GM21367 (cell line): ENCODE measurements at regions not wholly inside any gene's neighbourhood (a gene's known extent, or its start where the extent isn't known, plus 50 kb on each side); places are given as distances from the start of the nearest gene placed in this dataset.
"Not testable (repeated sequence)": the region's sequence is repeated elsewhere in the genome, so short reads cannot be mapped to it uniquely, and the experiment has no call there.

Experiments
- ATAC-seq: cut with Tn5 transposase; IDR thresholded peaks from one replicate; pipeline ENCODE4 v1.9.1; 2021; ENCODE audit not compliant: unreplicated experiment

- no peak for ATAC-seq
Observed at GRCh38 chrX:113935518-113935917, 648.4 kb upstream of the HTR2C start.

DNA sequence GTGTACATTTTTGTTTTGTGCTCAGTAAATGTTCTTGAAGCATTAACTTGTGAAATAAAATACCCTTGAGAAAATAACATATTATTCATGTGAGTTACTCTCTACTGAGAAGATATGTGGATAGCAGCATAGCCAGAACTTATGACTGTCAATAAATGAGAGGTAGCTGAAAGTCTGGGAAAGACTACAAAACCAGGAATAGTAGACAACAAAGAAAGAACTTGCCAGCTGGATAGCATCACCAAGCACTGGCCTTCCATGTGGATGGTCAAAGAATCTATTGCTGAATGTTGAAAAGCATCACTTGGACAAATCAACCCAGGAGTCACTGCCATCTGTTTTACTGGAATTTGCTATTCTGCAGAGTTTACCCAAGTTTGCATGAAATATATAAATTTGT is 650.0 kb upstream of the HTR2C start:
- no peak for ATAC-seq

DNA sequence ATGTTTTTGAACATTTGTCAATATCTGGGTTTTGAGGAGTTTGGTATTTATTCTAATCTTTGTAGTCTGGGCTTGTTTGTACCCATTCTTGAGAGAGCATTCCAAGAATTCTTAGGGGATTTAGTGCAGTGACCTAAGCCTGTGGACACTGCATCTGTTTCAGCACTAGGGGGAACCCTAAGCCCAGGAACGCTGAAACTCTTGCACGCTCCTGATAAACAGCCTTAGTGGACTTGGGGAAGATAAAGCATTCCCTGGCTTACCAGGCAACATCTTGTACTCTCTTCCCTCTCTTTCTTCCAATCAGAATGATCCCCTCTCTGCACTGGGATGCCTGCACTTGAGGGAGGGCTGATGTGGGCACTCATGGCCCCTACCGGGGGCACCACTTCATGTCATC is 654.9 kb upstream of the HTR2C start:
- no peak for ATAC-seq

DNA sequence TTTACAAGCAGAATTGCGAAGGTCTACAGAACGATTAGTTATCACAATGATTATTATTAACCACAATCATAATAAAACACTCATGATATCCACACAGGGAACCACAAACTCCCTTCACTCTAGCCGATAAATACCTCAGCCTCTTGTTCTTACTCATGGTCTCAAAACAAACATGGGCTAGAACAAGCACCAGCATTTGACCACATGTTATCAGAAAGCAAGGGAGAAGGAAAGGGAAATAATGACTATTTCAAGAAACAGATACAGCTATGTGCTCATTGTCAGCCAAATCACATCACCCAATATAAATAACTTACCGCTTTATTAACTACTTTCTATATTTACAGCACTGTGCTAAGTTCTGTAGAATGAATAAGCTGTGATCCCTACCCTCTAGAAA is 663.2 kb upstream of the HTR2C start:
- ATAC-seq, result no peak

- no peak for ATAC-seq
Observed at GRCh38 chrX:113919387-113919786, 664.5 kb upstream of the HTR2C start.

DNA sequence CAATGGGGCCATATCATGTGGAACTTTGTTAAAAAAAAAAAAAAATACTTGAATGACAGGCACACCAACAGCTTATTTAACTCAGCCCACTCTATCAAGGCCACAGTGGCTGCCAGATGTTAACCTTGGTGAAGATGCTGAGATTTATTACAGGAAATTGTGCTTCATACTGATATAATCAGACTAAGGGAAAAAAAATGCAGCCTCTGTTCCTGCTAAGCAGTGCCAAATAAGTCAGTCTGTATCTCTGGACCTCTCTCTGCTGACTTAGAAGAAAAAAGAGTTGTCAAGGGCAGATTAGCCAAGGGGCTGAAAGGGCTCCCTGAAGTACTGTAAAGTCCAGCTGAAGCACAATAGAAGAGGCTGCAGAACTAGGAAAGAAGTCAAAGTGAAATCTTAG is 677.7 kb upstream of the HTR2C start:
- ATAC-seq, result no peak

- ATAC-seq, result no peak
Observed at GRCh38 chrX:113892891-113893290, 691.0 kb upstream of the HTR2C start.

GRCh38 chrX:113892401-113892800 is 691.5 kb upstream of the HTR2C start:
- ATAC-seq, result no peak

- no peak for ATAC-seq
Observed at GRCh38 chrX:113873056-113873455, 710.8 kb upstream of the HTR2C start.

DNA sequence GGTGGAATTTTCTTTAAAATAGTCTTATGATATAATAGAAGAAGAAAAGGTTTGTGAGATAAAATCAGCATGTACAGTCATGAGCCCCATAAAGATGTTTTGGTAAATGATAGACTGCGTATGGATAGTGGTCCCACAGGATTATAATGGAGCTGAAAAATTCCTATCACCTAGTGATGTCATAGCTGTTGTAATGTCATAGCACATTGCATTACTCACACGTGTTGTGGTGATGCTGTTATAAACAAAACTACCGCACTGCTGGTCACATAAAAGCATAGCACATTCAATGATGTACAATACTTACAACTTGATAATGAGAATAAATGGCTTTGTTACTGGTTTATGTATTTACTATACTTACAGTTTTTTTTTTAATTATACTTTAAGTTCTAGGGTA is 715.2 kb upstream of the HTR2C start:
- no peak for ATAC-seq

GRCh38 chrX:113868177-113868576 is 715.7 kb upstream of the HTR2C start:
- no peak for ATAC-seq

- no peak for ATAC-seq
Observed at GRCh38 chrX:113849408-113849807, 734.5 kb upstream of the HTR2C start.

GRCh38 chrX:113833096-113834055 is 750.5 kb upstream of the HTR2C start:
- ATAC-seq, result no peak

DNA sequence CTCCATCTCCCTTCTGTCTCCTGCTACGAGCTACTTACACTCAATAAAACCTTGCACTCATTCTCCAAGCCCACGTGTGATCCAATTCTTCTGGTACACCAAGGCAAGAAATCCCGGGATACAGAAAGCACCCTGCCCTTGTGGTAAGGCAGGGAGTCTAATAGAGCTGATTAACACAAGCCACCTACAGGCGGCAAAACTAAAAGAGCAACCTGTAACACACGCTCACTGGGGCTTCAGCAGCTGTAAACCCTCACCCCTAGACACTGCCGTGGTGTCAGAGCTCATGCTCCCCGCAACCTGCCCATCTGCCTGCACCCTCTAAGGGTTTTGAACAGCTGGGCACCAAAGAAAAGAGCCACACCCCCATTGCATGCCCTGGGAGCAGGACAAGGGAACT is 755.4 kb upstream of the HTR2C start:
- no peak for ATAC-seq

GRCh38 chrX:113818346-113818745 is 765.5 kb upstream of the HTR2C start:
- ATAC-seq, result no peak

DNA sequence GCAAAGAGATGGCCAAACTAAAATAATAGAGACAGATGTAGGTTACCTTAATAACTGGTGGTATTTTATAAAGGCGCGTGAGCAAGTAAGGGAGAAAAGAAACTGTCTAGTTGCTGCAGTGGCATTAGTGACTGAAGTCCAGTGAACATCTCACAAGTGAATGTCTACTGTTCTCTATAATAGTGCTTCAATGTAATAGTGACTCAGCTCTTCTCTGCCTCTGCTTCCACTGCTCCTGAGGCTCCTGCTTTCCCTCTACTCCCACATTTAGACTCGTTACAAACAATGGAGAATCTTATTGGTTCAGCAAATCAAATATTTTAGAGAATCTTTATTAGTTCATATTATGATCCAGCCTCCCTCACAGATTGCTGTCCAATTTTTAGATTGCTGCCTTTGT is 779.1 kb upstream of the HTR2C start:
- ATAC-seq, result no peak

DNA sequence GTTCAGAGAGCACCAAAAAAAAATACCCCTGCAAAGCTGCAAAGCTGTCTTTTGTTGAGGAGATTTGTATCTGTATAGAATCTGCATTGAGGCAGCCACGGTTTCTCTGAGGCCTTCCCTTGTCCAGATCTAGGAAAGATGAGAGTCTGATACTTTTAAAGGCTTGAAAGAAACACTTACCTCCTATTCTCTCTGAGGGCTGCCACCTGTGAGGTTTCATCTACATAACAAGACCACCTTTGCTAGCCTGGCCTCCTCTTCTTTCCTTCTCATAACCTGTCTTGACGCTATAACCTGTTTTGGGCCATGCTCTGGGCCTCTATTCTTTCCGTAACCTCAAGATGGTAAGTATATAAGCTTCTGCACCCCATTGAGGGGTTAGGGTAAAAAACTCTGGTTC is 779.6 kb upstream of the HTR2C start:
- ATAC-seq, result no peak

DNA sequence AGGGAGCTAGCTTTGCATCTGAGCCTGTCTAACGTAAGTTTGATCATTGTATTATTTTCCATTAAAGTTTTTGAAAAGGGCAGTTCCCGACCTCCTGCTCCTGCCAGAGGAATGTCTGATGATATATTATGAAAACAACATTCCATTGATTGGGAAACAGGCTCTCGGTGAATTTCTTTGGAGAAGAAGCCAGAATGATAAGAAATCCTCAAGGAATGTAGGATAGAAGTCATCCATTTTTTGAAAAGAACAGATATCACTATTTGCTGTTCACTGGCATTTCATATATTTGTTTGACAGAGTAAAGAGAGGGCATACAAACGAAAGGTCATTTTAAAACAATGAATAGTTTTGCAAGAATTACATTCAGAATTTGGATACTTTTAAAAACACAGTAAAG is 781.0 kb upstream of the HTR2C start:
- ATAC-seq, result no peak

DNA sequence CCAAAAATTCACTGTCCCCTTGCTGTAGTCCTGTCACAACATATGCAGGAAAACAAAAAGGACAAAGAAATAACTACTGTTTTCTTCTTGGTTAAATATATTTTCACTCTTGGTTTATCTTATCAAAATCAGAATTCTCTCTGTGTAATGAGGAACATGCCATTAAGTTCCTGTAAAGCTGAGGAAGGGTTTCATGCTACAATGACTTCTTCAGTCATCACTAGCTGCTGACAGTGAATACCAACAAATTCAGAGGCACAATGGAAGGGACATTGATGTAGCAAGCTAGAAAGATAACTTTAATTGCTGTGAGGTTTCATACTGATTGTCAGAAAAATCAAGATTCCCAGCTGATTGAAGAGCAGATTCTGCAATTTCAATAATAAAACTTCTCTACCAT is 782.9 kb upstream of the HTR2C start:
- ATAC-seq, result no peak

DNA sequence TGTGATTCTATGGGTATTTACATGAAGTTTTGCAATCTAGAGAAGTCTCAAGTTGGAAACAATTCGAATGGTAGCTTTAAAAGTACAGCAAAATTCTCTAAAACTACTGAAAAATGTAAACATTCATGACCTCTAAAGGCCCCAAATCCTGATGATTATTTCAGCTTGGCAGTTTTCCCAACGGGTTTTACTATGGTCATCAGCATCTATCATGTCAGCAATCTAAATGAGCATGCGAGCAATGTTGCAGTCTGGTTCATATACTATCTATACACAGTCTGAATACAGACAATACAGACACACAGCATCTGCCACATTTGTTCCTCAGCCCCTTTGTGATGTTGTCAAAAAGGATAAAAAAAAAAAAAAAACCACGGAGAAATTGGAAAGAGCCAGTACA is 790.3 kb upstream of the HTR2C start:
- ATAC-seq, result no peak

GRCh38 chrX:113790987-113791386 is 792.9 kb upstream of the HTR2C start:
- no peak for ATAC-seq

GRCh38 chrX:113784754-113785153 is 799.1 kb upstream of the HTR2C start:
- ATAC-seq, result not testable (repeated sequence)

DNA sequence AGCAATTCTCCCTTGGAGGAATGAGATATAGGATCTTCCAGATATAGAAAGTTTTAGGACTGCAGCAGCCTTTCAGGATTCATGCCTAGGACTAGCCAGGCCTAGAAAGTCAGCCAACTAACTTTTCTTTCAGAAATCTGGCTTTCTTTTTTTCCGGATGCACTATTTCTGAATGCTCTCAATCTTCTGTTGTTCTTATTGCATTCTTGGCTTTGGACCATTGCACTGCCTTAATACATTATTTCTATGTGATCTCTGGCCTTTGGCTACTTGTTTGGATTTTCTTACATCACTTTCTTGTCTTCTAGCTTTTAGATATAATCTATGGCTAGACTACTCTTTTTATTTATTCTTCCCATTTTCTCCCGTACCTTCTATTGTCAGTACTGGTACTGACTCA is 813.1 kb upstream of the HTR2C start:
- no peak for ATAC-seq
